CD4-positive, alpha-beta T cell treated with Interleukin-10 for 1 hour (primary cell): ENCODE measurements at regions not wholly inside any gene's neighbourhood (a gene's known extent, or its start where the extent isn't known, plus 50 kb on each side); places are given as distances from the start of the nearest gene placed in this dataset.
"Not testable (repeated sequence)": the region's sequence is repeated elsewhere in the genome, so short reads cannot be mapped to it uniquely, and the experiment has no call there.

ENCODE experiments used
- DNase-seq: peaks from one replicate; pipeline ENCODE4 v3.0.0-alpha.2; 2020

- no peak for DNase-seq
Observed at GRCh38 chr7:69399401-69399800, 198.9 kb upstream of the AUTS2 start.

- DNase-seq, result no peak
Observed at GRCh38 chr7:69402696-69403095, 195.6 kb upstream of the AUTS2 start.

- no peak for DNase-seq
Observed at GRCh38 chr7:69403169-69403568, 195.1 kb upstream of the AUTS2 start.

- no peak for DNase-seq
Observed at GRCh38 chr7:69411018-69411417, 187.3 kb upstream of the AUTS2 start.

- DNase-seq, result no peak
Observed at GRCh38 chr7:69411466-69411865, 186.8 kb upstream of the AUTS2 start.

- peak; percentile 1 for DNase-seq
Observed at GRCh38 chr7:69412331-69413146, 185.7 kb upstream of the AUTS2 start.

GRCh38 chr7:69414555-69414954 lies 183.7 kb upstream of the AUTS2 start:
- DNase-seq, result no peak

GRCh38 chr7:69418869-69419670 lies 179.2 kb upstream of the AUTS2 start:
- no peak for DNase-seq

- DNase-seq, result no peak
Observed at GRCh38 chr7:69419934-69420333, 178.3 kb upstream of the AUTS2 start.

GRCh38 chr7:69422574-69422985 lies 175.7 kb upstream of the AUTS2 start:
- DNase-seq, result no peak

- no peak for DNase-seq
Observed at GRCh38 chr7:69426705-69427104, 171.6 kb upstream of the AUTS2 start.

- no peak for DNase-seq
Observed at GRCh38 chr7:69428089-69428488, 170.2 kb upstream of the AUTS2 start.

GRCh38 chr7:69429911-69430383 lies 168.3 kb upstream of the AUTS2 start:
- no peak for DNase-seq

GRCh38 chr7:69430384-69431021 lies 167.8 kb upstream of the AUTS2 start:
- no peak for DNase-seq

- no peak for DNase-seq
Observed at GRCh38 chr7:69431626-69432025, 166.6 kb upstream of the AUTS2 start.

- DNase-seq, result not testable (repeated sequence)
Observed at GRCh38 chr7:69432276-69432675, 166.0 kb upstream of the AUTS2 start.

GRCh38 chr7:69433081-69433480 lies 165.2 kb upstream of the AUTS2 start:
- DNase-seq, result no peak

- DNase-seq, result no peak
Observed at GRCh38 chr7:69434398-69434815, 163.9 kb upstream of the AUTS2 start.

- no peak for DNase-seq
Observed at GRCh38 chr7:69435711-69436110, 162.6 kb upstream of the AUTS2 start.

GRCh38 chr7:69436946-69437345 lies 161.3 kb upstream of the AUTS2 start:
- DNase-seq, result no peak

GRCh38 chr7:69438584-69439412 lies 159.5 kb upstream of the AUTS2 start:
- DNase-seq, result no peak

GRCh38 chr7:69439636-69440325 lies 158.5 kb upstream of the AUTS2 start:
- no peak for DNase-seq
